ENCODE measurements at regions not wholly inside any gene's neighbourhood (a gene's known extent, or its start where the extent isn't known, plus 50 kb on each side); places are given as distances from the start of the nearest gene placed in this dataset.

DNA sequence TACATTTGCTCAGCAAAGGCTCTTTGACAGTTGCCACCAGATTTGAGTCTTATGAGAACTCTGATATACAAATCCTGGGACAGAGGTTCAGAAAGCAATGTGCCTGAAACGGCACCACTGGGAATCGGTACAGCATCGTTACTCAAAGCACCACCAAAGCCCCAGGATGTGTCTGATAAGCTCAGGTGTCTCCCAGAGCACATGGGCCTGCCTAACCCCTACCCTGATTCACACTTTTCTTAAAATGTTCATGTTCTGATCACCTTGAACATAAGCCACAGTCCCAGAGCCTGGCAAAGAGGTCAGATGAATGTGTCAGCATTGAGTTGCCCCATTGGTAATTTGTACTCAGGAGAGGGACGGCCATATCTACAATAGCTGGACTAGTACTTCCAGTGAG lies 545.8 kb upstream of the AUTS2 start:
- Histone ChIP-seq H3K27ac (no peak overlapping the region), H3K36me3 (no peaks in the 10 kb centered on the region), H3K4me1 (no peaks in the 10 kb centered on the region), H3K9me3 (peaks cover 0 to 12% (median 6%) of the 10 kb centered on the region in 4 donors), H3K27me3 (no peaks in the 10 kb centered on the region), H3K4me3 (no peak overlapping the region)
- TF ChIP-seq POLR2A (IDR thresholded peaks at IDR 0.05) (no peak), POLR2AphosphoS5 (IDR thresholded peaks at IDR 0.05) (no peak), EP300 (IDR thresholded peaks at IDR 0.05) (no peak)
- TF ChIP-seq, protein P1, sequence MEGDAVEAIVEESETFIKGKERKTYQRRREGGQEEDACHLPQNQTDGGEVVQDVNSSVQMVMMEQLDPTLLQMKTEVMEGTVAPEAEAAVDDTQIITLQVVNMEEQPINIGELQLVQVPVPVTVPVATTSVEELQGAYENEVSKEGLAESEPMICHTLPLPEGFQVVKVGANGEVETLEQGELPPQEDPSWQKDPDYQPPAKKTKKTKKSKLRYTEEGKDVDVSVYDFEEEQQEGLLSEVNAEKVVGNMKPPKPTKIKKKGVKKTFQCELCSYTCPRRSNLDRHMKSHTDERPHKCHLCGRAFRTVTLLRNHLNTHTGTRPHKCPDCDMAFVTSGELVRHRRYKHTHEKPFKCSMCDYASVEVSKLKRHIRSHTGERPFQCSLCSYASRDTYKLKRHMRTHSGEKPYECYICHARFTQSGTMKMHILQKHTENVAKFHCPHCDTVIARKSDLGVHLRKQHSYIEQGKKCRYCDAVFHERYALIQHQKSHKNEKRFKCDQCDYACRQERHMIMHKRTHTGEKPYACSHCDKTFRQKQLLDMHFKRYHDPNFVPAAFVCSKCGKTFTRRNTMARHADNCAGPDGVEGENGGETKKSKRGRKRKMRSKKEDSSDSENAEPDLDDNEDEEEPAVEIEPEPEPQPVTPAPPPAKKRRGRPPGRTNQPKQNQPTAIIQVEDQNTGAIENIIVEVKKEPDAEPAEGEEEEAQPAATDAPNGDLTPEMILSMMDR (IDR thresholded peaks at IDR 0.05): no peak
- intact Hi-C loops (cut with DNase I; ENCODE audit: low total_unique reads): no loop called here
- no peak for DNase-seq
- 84 to 97% (median 88%) methylated on average over 4 of the region's 4 CpGs for WGBS, 5 donors

DNA sequence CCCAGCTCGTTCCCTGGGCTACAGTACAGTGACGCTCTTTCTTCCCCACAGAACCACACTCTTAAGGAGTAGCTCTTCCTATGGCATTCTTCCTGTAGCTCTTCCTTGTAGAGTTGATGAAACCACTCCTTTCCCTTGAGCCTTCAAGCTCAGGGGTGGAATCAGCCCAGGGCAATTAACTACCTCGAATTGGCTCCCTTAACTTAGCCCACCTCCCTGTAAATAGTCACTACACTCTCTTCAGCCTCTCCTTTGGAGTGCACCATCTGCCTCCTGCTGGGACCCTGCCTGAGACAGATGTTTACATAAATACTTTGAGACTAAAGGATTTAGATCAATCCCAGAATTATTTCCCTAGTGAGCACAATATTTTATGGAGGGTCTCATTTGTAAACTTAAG lies 537.8 kb upstream of the AUTS2 start:
- 41 to 65% (median 54%) methylated on average over 3 of the region's 3 CpGs for WGBS, 5 donors

DNA sequence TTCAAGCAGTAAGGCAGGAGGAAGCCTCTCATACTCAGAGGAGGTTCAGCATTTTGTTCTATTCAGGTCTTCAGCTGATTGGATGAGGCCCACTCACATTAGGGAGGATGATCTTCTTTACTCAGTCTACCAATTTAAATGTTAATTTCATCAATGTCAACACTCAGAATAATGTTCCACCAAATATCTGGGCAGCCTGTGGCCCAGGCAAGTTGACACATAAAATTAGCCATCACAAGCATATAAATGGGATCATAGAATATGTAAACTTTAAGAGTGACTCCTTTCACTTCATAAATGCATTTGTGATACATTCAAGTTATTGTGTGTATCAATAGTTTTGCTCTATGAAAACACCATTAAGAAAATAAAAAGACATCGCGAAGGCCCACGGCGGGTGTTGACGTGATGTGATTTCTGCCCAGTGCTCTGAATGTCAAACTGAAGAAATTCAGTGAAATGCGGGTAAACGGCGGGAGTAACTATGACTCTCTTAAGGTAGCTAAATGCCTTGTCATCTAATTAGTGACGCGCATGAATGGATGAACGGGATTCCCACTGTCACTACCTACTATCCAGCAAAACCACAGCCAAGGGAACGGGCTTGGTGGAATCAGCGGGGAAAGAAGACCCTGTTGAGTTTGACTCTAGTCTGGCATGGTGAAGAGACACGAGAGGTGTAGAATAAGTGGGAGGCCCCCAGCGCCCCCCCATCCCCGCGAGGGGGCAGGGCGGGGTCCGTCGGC lies 536.1 kb upstream of the AUTS2 start:
- Histone ChIP-seq H3K4me3 (no peak overlapping the region), H3K27me3 (no peaks in the 10 kb centered on the region), H3K4me1 (no peaks in the 10 kb centered on the region), H3K27ac (no peak overlapping the region), H3K36me3 (no peaks in the 10 kb centered on the region), H3K9me3 (peaks cover 0 to 11% (median 7%) of the 10 kb centered on the region in 4 donors)
- intact Hi-C loops (cut with DNase I; ENCODE audit: low total_unique reads): no loop called here
- WGBS, 5 donors: 87 to 95% (median 93%) methylated on average over 20 of the region's 20 CpGs
- TF ChIP-seq EP300 (IDR thresholded peaks at IDR 0.05) (no peak), POLR2A (IDR thresholded peaks at IDR 0.05) (no peak), POLR2AphosphoS5 (IDR thresholded peaks at IDR 0.05) (no peak)
- TF ChIP-seq, protein P1 (IDR thresholded peaks at IDR 0.05): no peak
- DNase-seq: peak in 1 of 2 donors; percentile 49

More for the DNA sequence above, 537.8 kb upstream of the AUTS2 start:
- TF ChIP-seq POLR2AphosphoS5 (IDR thresholded peaks at IDR 0.05): no peak
- TF ChIP-seq, protein P1 (IDR thresholded peaks at IDR 0.05): no peak
- TF ChIP-seq POLR2A (IDR thresholded peaks at IDR 0.05): no peak
- no peak for TF ChIP-seq EP300 (IDR thresholded peaks at IDR 0.05)
- H3K36me3 ChIP-seq: no peaks in the 10 kb centered on the region
- no peak for DNase-seq
- no peak overlapping the region for H3K4me3 ChIP-seq
- intact Hi-C loops (cut with DNase I; ENCODE audit: low total_unique reads): no loop called here
- no peak overlapping the region for H3K27ac ChIP-seq
- H3K9me3 ChIP-seq: peaks cover 0 to 11% (median 6%) of the 10 kb centered on the region in 4 donors
- no peaks in the 10 kb centered on the region for H3K27me3 ChIP-seq
- H3K4me1 ChIP-seq: no peaks in the 10 kb centered on the region

- Histone ChIP-seq H3K9me3 (peaks cover 0 to 18% (median 17%) of the 10 kb centered on the region in 4 donors), H3K27me3 (no peaks in the 10 kb centered on the region), H3K4me3 (no peak overlapping the region), H3K36me3 (no peaks in the 10 kb centered on the region), H3K27ac (no peak overlapping the region), H3K4me1 (no peaks in the 10 kb centered on the region)
- DNase-seq: peak; percentile 33 to 45
- 23 to 37% (median 32%) methylated on average over 3 of the region's 3 CpGs for WGBS, 5 donors
- intact Hi-C loops (cut with DNase I; ENCODE audit: low total_unique reads): no loop called here
- no peak for TF ChIP-seq POLR2AphosphoS5 (IDR thresholded peaks at IDR 0.05)
- TF ChIP-seq, protein P1 (IDR thresholded peaks at IDR 0.05): peak in 3 of 7 experiments; percentile 12 to 34 (median 16)
Measured at GRCh38 chr7:69067397-69067796, 530.9 kb upstream of the AUTS2 start.
